ENCODE measurements at regions not wholly inside any gene's neighbourhood (a gene's known extent, or its start where the extent isn't known, plus 50 kb on each side); places are given as distances from the start of the nearest gene placed in this dataset.

DNA sequence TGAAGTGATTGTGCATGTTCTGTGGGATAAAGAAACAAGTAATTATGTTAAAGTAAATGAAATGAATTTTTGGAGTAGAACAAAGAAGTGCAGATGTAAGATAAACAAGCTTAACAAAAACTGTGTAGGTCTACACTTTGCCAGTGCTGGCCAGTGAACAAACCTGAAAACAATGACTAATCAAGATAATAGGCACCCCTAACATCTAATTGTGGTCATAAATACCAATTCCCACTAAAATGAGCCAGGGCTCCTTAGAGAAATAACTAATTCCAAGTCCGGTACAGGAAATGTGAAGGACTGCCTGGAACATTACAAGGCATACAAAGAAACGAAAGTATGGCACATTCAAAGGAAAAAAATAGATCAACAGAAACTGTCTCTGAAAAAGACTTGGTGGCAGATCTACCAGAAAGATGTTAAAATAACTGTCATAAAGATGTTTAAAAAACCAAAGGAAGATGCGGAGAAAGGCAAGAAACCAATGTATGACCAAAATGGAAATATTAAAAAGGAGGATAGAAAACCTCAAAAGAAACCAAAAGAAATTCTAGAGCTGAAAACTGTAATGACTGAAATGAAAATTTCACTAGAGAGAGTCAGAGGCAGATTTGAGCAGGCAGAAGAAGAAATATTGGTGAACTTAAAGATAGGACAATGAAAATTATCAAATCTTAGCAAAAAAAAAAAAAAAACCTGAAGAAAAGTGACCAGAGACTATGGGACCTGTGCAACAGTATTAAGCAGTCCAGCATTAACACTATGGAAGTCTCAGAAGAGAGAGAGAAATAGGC, 94.7 kb upstream of the SLC66A3 start:
- Histone ChIP-seq H3K27me3 (ENCODE audit: insufficient read depth, low read length, poor library complexity, severe bottlenecking) (no peaks in the 10 kb centered on the region), H3K4me2 (ENCODE audit: low read depth, low read length, poor library complexity, severe bottlenecking) (no peak overlapping the region), H3K79me2 (ENCODE audit: insufficient read depth, low read length) (no peaks in the 10 kb centered on the region), H3K4me3 (ENCODE audit: low read length, poor library complexity, severe bottlenecking) (no peak overlapping the region), H3K9me3 (ENCODE audit: insufficient read depth, low read depth, low read length) (peaks cover 6% of the 10 kb centered on the region; the same call in 1 of the 2 replicates), H4K20me1 (ENCODE audit: insufficient read depth, low read length, poor library complexity, severe bottlenecking) (no peaks in the 10 kb centered on the region), H3K4me1 (ENCODE audit: insufficient read depth, low read length, poor library complexity, severe bottlenecking) (no peaks in the 10 kb centered on the region), H3K36me3 (ENCODE audit: insufficient read depth, low read length) (no peaks in the 10 kb centered on the region), H3K9ac (ENCODE audit: low read depth, low read length, poor library complexity, severe bottlenecking) (no peak overlapping the region), H3K9me2 (replicated peaks; ENCODE audit: low read depth, low read length) (no peaks in the 10 kb centered on the region), H2AFZ (ENCODE audit: low read length) (no peak overlapping the region), H3F3A (ENCODE audit: low read depth) (no peaks in the 10 kb centered on the region)
- TF ChIP-seq EZH2phosphoT487 (IDR thresholded peaks at IDR 0.05; ENCODE audit: borderline replicate concordance) (no peak), CTCF (conservative IDR thresholded peaks at IDR 0.05; ENCODE audit: low read length) (no peak)

GRCh38 chr2:11065833-11066485, 89.3 kb upstream of the SLC66A3 start:
- H3K4me3 ChIP-seq (ENCODE audit: low read length, poor library complexity, severe bottlenecking): no peak overlapping the region
- H3K9me3 ChIP-seq (ENCODE audit: insufficient read depth, low read depth, low read length): peaks cover under 1% of the 10 kb centered on the region; the same call in 1 of the 2 replicates
- H3K9me2 ChIP-seq (replicated peaks; ENCODE audit: low read depth, low read length): no peaks in the 10 kb centered on the region
- no peak overlapping the region for H2AFZ ChIP-seq (ENCODE audit: low read length)
- no peaks in the 10 kb centered on the region for H3K36me3 ChIP-seq (ENCODE audit: insufficient read depth, low read length)
- no peaks in the 10 kb centered on the region for H3F3A ChIP-seq (ENCODE audit: low read depth)
- no peak overlapping the region for H3K4me2 ChIP-seq (ENCODE audit: low read depth, low read length, poor library complexity, severe bottlenecking)
- H3K4me1 ChIP-seq (ENCODE audit: insufficient read depth, low read length, poor library complexity, severe bottlenecking): no peaks in the 10 kb centered on the region
- H3K9ac ChIP-seq (ENCODE audit: low read depth, low read length, poor library complexity, severe bottlenecking): no peak overlapping the region
- H4K20me1 ChIP-seq (ENCODE audit: insufficient read depth, low read length, poor library complexity, severe bottlenecking): no peaks in the 10 kb centered on the region
- H3K79me2 ChIP-seq (ENCODE audit: insufficient read depth, low read length): no peaks in the 10 kb centered on the region
- H3K27me3 ChIP-seq (ENCODE audit: insufficient read depth, low read length, poor library complexity, severe bottlenecking): no peaks in the 10 kb centered on the region
- TF ChIP-seq EZH2phosphoT487 (IDR thresholded peaks at IDR 0.05; ENCODE audit: borderline replicate concordance) (no peak), CTCF (conservative IDR thresholded peaks at IDR 0.05; ENCODE audit: low read length) (no peak)

DNA sequence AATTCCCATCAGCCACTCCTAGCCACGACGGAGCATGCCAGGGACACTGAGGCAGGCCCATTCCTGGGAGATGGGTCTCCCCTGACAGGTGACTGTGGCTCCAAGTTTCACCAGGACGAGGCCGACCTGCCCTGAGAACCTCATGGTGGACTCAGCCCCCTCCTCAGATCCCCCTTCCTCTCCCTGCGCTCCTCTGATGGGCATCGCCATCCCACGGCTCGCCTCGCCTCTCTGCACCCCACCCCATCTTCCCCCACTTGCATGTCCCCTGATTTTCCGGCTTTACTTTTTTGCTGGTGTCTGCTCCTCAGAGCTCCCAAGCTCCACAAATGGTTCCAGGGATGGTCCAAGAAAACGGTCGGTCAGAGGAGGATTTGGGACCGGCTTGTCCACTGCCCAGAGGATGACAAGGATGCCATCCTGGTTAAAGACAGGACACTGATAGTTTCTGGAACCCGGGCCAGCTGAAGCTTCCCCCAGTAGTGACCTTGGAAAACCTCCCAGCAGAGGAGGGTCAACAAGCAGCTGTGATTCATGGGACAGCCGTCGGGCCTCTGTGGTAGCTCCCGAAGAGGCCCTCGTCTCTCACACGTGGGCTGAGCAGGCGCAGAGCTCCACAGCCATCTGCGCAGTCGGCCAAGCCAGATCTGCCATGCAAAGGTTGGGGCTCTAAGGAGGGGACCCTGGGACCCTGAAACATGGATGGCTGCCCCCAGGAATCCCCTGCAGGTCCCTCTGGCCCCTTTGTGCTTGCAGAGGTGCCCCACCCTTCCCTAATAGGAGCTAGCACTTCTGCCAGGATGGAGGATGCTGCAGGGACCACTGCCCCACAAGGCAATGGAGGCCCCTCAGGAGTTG, 87.8 kb upstream of the SLC66A3 start:
- no peak overlapping the region for H3K4me2 ChIP-seq (ENCODE audit: low read depth, low read length, poor library complexity, severe bottlenecking)
- no peaks in the 10 kb centered on the region for H4K20me1 ChIP-seq (ENCODE audit: insufficient read depth, low read length, poor library complexity, severe bottlenecking)
- H3F3A ChIP-seq (ENCODE audit: low read depth): no peaks in the 10 kb centered on the region
- no peak for TF ChIP-seq CTCF (conservative IDR thresholded peaks at IDR 0.05; ENCODE audit: low read length)
- no peak for TF ChIP-seq EZH2phosphoT487 (IDR thresholded peaks at IDR 0.05; ENCODE audit: borderline replicate concordance)
- H3K27me3 ChIP-seq (ENCODE audit: insufficient read depth, low read length, poor library complexity, severe bottlenecking): no peaks in the 10 kb centered on the region
- no peaks in the 10 kb centered on the region for H3K36me3 ChIP-seq (ENCODE audit: insufficient read depth, low read length)
- H3K79me2 ChIP-seq (ENCODE audit: insufficient read depth, low read length): no peaks in the 10 kb centered on the region
- H3K4me3 ChIP-seq (ENCODE audit: low read length, poor library complexity, severe bottlenecking): no peak overlapping the region
- no peak overlapping the region for H2AFZ ChIP-seq (ENCODE audit: low read length)
- no peaks in the 10 kb centered on the region for H3K9me2 ChIP-seq (replicated peaks; ENCODE audit: low read depth, low read length)
- no peak overlapping the region for H3K9ac ChIP-seq (ENCODE audit: low read depth, low read length, poor library complexity, severe bottlenecking)
- H3K9me3 ChIP-seq (ENCODE audit: insufficient read depth, low read depth, low read length): no peaks in the 10 kb centered on the region
- peaks cover 8% of the 10 kb centered on the region for H3K4me1 ChIP-seq (ENCODE audit: insufficient read depth, low read length, poor library complexity, severe bottlenecking)
